GM19238 (cell line): ENCODE measurements at regions not wholly inside any gene's neighbourhood (a gene's known extent, or its start where the extent isn't known, plus 50 kb on each side); places are given as distances from the start of the nearest gene placed in this dataset.

ENCODE experiments used
- DNase-seq: peaks from one replicate; pipeline ENCODE4 v3.0.0; 2011; ENCODE audit warnings: low spot score; ENCODE audit not compliant: insufficient read length

DNA sequence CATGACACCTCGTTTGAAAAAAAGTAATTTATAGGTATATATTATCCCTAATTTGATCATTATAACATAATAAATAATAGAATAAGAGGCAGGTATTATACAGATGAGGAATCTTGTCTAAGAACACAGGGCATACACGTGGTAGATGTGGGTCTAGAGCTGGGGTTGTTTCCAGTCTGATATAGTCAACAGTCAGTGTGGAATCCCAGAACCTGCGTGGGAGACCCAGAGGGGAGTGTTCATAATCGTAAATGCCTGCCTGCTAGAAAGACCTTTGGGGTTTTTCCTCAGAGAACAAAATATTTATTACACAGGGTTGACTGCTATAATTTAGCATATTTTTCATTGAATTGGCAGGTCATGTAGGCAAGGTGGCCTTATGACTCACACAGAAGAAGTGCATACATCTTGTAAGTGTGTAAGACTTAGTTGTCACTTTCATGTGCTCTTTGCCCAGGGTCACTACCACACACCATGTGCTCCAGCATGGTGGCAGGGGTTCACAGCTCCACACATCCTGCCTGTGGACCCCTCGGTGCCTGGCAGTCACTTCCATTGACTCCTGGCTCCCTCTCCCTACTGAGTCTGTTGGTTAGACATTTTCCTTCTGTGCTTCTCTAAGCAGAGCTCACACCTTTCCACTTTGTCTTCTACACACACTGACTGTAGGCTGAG, 94.9 kb upstream of the IKZF1 start:
- DNase-seq = no peak

DNA sequence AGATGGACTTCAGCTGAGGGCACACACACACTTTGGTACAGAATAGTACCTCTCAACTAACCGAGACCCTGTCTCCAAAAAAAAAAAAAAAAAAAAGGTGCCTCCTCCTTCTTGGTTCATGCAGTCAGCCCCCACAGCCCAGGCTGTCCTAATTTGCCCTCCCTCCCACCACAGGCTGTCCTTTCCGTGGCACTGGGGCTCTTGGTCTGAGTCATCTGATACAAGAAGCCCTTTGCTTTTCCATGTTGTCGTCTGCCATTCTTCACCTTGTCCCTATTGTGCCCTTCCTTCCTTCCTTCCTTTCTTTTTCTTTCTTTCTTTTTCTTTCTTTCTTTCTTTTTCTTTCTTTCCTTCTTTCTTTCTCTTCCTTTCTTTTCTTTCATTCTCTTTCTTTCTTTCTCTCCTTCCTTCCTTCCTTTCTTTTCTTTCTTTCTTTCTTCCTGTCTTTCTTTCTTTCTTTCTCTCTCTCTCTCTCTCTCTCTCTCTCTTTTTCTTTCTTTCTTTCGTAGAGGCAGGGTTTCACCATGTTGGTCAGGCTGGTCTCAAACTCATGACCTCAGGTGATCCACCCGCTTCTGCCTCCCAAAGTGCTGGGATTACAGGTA, 96.0 kb upstream of the IKZF1 start:
- DNase-seq = no peak

DNA sequence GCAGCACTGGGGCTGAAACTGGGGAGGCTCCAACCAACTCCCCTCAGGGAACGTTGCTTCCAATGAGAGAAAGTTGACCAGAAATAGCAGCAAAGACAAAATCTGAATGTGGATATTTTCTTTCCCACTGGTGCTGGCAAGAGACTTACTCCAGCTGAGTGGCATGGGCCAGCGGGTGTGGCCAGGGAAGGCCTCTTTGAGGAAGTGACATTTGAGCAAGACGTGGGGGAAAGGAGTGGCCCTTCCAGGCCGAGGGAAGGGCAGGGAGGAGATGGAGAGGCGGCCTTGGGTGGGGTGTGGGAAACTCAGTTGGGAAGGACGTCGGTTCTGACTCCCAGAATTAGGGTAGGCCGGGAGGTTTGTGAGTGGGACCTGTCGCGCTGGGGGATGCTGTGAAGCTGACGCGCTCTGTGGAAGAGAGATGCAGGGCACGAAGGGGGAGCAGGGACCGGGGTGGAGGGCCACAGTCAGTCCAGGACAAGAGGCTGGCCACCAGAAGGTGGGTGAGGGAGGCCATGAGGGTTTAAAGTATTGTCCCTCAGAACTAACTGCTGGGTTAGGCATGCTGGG, 96.7 kb upstream of the IKZF1 start:
- DNase-seq = no peak

DNA sequence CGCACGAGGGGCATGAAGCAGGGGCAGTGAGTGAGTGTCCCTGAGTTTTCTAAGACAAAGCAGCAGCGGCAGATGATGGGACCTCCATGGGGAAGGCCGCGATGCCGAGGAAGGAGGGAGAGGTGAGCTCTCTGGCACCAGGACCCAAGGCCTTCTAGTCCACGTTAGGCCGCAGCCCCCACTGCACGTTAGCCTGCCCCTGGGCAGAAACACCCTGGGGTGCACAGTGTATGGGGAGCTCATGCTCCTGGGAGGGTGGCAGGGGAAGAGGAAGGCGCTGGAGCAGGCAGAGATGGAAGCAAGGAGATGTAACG, 97.3 kb upstream of the IKZF1 start:
- no peak for DNase-seq

DNA sequence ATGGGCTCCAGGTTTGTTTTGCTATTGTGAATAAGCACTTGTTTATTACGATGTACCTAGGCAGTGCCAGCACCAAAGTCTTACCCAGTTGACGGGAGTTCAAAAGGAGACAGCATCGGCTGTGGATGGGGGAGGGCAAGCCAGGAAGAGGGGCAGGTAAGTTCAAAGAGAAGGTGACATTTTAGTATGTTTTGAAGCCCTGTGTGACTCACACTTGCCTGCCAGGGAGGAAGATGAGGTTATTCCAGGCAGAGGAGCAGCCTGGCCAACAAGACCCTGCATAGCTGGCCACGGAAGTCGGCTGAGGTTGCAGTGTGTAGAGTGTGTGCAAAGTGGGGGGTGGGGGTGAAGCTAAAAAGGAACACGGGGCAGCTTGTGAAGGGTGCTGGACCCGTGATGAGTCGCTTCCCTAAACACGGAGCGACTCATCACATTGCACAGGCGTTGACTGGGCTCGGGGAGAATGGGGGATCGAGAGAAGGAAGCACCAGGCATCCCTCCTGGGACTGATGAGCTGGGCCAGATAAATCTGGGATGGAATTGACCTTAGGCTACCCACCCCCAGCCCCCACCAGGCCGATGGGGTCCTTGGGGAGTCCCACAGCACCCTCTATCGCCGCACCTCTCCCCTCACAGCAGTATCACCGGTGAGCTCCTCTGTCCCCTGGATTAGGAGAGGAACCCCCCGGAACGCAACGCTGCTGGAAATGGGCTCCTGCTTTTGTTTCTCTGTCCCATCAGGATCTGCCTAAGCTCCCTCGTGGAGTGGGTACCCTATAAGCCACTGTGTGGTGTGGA, 97.9 kb upstream of the IKZF1 start:
- DNase-seq = no peak

DNA sequence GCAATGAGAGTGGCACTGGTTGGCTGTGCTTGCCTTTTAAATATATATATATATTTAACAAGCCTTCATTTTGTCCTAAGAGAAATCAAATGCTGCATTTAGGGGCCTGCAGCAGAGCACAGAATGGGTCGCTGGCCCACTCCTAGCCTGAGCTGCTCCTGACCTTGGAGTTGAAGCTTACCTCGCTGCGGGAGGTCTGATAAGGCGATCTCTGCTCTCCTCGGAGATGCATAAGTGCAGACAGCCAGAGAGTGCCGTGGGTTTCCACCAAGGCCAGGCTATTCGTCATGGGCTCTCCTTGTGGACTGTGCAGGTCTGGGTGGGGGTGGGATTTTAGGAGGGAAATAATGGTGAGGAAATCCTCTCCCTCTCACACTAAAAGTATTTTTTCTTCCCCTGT, 99.5 kb upstream of the IKZF1 start:
- no peak for DNase-seq

DNA sequence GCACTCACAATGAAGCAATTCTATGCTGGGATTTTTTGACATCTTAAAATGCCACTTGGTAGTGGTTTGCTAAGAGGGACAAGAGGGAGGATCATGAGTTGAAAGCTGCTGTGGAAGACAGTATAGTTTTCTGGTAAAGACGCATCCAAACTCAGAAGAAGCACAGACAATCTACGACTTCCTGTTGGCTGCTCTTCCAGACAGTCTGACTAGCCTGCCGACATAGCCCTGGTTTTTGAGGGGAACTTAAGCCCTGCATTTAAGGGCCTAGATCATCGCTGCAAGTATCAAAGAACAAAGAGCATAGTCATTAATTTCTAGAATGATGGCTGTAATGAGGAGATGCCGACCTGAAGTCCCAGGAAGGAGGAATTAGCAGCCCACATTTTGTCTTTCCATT, 99.9 kb upstream of the IKZF1 start:
- DNase-seq = no peak

DNA sequence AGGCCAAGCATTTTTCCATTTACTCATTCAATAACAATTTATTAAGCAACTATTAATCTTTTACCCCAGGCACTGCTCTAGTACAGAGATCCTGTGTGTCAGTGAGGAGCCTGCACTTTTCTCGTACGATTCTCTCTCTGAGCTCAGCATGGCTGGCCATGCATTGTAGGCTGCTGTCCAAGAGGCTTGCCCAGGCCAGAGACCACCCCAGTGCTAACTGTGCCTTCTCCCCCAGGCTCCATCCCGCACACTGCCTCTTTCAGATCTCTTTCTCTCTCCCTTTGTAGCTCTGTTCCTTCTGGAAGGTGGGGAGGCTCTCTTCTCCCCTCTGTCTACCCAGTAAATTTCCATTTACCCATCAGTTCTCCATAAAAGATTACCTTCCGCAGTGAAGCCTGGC, 101.0 kb upstream of the IKZF1 start:
- DNase-seq = no peak

DNA sequence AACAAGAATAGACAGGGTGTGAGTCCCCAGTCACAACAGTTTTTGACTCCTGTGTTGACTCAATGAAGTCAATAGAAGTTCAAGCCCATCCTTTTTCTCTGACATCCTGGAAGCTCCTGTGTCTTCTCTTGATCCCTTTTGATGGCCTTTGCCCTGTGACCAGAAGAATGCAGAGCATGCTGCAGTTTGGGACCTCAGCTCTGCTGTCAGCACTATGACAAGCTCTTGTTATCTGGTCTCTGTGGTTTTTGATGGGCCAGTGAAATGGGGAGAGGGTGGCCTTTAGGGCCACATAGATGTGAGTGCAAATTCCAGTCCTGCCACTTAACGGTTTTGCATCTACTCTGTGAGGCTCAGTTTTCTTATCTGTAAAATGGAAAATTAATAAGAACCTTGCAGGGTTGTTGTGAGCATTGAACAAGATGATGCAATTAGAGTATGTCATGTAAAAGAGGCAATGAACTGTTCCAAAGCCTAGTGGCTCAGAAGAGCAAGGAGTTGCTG, 102.4 kb upstream of the IKZF1 start:
- no peak for DNase-seq

DNA sequence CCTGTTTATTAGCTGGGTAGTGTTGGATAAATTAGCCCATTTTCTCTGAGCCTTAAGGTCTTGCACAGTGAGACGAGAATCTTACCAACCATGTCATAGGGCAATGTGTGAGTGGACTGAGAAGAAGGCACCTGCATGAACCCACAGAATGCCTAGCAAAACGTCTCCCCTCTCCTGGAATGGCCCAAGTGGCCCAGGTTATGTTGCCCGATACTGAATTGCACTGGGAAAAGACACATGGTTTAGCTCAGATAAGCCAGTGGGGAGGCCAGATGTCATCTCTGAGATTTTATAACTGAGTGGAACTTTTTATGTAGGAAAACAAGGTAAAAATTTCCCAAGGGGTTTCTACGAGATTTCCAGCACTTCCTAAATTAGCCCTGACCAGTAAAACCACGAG, 104.7 kb upstream of the IKZF1 start:
- no peak for DNase-seq

DNA sequence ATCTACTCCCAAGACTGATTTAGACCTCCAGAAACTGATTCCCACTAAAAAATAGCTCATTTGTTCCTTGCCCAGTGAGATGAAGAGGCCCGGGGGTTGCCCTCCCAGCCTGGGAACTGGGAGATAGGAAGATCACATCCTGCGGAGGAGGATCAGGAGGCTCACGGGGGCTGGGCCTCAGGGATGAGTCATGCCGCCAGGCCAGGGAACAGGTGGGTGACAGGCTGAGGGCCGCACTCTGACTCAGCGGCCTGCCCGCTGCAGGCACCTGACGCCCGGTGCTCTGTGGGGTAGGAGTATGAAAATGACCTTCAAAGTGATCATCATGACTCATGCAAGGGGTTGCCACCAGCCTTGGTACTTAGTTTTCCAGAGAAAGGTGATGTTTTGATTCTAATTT, 104.5 kb upstream of the ZPBP start:
- DNase-seq = no peak

DNA sequence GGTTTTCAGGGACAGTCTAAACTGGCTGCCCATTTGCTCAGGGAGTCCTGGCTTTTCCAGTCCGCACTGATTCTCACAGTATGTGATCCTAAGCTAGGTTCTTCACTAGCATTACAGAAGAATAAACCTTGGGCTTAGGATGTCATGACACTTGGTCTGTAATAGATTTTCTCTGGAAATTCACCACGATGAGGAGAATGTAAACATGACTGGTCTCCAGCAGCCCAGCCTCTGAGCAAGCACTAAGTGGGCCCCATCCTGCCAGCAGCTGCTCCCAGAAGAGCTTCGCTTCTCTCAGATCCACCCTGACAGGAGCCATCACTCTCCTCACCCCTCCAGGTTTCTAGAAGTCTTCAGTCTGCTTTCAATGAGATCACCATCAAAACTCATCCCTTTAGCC, 103.7 kb upstream of the ZPBP start:
- DNase-seq = no peak

DNA sequence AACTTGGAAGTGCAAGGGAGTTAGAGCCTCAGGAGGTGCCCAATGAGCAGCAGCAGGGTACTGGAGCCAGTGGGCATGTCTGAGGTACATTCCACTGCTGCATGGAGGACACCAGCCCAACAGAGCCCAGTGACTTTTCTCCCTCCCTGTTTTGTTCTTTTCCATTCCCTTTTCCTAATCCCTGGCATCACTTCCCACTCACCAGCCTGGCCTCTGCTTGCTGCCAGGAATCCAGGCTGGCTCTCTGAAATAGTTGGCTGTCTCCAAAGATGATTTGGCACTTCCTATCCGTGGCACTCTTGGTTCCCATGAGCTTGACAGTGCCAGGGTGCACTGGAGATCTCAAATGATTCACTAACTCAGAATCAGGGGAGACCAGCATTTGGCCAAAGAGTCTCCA, 97.7 kb upstream of the ZPBP start:
- DNase-seq = no peak

DNA sequence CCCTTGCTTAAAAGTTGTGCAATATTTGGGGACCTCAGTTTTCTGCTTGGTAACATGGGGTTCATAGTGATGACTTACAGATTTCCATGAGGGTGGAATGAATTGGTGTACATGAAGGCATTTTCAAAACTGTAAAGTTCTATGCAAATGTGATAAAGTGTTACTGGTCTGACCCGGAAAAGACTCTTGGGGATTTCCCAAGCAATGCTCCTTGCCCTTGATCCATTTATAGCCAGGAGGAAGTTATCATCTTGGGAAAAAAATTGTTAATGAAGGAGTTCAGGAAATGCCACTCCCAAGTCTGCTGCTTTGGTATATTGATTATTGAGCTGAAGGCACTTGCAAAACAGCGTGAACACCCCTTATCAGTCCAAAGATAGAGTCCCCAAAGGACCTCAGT, 96.3 kb upstream of the ZPBP start:
- DNase-seq = no peak

DNA sequence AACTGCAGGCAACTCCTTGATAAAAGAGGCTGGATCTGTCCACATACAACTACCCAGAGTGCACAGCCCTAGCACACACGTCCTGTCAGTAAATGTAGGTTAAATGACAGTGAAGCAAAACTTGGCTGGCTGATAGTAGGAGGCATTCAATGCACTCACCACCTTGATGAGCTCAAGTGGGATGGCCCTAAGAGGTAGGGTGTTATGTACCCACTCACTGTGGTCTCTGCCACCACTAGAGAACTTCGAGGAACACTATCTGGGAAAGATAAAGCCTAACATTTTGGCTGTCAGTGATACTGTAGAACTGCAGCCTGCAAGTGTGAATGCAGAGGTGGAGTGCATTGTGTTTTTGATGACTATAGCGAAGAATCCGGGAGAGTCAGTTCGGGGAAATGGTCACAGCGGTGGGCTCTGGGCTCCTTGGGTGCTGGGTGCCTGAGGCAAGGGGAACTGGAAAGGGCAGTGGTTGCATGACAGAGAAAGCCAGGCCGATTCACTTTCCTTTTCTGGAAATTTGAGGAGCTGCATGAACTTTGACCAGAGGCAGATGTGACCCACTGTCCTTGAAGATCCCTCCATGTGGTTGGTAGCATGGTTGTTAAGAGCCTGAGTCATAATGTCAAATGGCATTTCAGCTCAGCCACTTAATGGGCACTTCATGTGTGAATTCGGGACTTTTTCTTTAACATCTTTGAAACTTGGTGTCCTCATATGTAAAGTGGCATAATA, 93.1 kb upstream of the ZPBP start:
- no peak for DNase-seq

DNA sequence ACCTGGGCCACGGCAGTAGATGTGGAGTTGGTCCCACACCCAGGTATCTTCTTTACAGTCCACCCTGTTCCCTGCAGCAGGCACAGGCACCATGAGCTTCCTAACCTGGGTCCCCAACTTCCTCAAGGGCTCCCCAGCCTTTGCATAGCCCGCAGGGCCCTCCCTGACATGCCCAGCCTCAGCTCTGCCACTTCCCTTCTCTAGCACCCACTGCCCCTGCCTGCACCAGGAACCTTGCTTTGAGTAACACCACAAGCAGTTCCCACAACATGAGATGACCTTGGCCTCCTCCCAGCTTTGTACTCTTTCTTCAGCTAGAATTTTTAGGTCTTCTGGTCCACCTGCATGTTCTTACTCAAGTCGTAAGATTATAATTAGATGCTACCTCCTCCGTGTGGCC, 92.2 kb upstream of the ZPBP start:
- no peak for DNase-seq

DNA sequence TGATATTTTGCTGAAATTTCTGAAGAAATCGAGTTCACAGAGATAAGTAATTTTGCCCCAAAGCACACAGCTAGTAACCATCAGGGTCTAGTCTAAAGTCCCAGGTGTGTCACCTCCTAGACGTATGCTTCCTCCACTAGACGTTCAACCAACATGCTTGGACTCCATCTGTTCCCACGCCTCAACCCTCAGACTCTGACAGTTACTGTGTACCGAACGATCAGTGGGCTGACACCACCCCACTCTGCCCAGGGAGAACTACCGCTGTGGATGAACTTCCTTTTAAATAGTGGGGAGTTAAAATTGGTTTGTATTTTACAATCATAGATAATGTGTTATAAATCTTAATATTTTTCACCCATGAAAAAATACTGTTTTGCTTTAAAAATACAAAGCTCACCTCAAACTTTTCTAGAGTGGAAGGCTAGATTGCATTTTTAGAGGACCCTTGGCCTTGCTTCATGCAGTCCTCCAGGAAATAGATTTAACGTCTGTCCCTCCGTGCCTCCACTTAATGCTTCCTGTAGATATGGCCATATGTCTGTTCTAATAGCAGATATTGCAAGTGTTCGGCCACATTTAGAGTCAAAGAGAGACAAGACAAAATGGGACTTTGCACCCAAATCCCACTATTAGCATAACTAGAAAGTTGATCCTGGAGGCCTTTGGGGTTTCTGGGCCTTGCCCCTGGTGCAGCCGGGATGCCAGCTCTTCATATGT, 91.4 kb upstream of the ZPBP start:
- DNase-seq = no peak

DNA sequence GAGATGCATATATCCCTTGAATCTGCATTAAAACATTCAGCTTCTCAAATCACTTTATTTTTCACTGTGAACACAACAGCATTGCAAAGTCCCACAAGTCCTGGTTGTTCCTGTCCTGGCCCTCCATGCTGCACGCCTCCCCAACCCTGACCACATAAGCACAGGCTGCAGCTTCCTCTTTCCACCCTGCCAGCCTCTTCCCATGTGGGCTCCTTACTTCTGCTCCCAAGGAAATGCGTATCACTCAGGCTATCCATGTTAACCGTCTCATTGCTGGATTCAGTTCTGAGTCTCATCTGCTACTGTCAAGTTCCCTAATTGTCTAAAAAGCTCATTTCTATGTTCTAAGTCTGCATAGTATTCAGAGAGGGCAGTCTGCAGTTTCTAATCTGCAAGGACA, 89.7 kb upstream of the ZPBP start:
- DNase-seq = no peak

DNA sequence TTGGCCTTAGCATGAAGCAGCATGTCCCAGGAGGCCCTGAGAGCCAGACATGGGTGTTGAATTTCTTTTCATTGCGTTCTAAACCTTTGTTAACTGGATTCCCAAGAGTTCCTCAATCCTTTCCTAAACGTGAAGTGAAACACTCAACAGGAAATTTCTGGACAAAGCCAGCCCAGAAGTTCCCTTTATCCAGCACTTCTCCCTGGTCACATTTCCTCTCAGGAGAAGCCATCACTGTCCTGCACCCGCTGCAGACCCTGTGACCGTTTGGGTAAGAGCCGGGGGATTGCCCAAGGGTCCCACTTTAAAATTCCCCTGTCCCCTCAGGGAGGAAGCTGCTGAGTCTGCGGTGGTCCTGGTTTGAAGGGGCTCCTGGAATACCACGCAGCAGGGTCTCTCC, 88.0 kb upstream of the ZPBP start:
- no peak for DNase-seq

DNA sequence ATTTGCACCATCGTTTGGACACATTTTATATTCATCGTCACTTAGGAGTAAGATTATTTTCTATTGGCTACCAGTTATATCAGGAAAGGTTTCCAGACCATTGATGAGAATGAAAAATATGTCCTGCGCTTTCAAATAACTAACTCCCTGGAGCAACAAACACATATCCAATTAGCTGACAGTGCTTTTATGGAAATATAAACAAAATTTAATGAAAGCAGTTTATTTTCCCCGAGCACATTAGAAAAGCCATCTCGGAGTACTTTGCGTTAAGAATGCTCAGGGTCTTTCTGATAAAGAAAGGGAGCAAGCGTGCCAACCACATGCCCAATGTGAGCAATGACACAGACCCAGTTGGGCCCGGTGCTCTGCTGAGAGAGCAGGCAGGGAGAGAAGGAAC, 85.1 kb upstream of the ZPBP start:
- DNase-seq = no peak

DNA sequence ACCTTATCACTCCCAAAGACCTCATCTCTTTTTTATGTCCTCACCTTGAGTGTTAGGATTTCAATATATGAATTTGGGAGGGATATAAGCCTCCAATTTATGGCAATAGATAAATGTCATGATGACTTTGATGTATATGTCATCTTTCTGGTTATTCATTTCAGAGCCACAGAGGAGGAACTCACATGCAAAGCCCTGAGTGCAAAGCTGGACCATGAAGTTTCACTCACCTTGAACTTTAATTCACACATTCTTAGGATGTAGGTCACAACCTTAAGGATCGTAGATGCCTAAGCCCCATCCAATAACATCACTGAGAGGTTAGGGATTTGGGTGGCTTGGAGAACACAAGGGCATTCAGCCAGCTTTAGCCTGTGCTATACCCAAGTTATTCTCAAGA, 81.9 kb upstream of the ZPBP start:
- no peak for DNase-seq
